ENCODE measurements at regions not wholly inside any gene's neighbourhood (a gene's known extent, or its start where the extent isn't known, plus 50 kb on each side); places are given as distances from the start of the nearest gene placed in this dataset.

DNA sequence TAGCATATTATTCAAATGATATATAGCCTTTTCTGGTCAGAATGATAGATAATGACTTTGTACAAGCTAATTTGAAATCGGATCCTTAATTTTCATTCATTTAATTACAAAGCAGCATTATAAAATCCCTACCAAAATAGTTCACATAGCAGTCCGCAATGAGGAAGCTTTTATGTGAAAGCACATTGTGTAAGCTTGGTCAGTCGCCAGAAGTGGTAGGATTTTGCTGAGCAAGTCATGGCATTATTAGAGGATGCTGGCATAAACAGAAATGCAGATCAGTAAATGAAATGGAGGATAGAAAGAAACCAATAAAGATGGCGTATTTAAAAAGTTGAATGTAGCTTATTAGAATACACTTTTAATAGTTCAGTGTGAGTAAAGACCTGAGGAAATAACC is 93.2 kb upstream of the DIAPH2 start:
- TF ChIP-seq, protein P1, sequence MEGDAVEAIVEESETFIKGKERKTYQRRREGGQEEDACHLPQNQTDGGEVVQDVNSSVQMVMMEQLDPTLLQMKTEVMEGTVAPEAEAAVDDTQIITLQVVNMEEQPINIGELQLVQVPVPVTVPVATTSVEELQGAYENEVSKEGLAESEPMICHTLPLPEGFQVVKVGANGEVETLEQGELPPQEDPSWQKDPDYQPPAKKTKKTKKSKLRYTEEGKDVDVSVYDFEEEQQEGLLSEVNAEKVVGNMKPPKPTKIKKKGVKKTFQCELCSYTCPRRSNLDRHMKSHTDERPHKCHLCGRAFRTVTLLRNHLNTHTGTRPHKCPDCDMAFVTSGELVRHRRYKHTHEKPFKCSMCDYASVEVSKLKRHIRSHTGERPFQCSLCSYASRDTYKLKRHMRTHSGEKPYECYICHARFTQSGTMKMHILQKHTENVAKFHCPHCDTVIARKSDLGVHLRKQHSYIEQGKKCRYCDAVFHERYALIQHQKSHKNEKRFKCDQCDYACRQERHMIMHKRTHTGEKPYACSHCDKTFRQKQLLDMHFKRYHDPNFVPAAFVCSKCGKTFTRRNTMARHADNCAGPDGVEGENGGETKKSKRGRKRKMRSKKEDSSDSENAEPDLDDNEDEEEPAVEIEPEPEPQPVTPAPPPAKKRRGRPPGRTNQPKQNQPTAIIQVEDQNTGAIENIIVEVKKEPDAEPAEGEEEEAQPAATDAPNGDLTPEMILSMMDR (IDR thresholded peaks at IDR 0.05): no peak
- TF ChIP-seq POLR2A (IDR thresholded peaks at IDR 0.05): no peak
- no peak for TF ChIP-seq EP300 (IDR thresholded peaks at IDR 0.05)
- TF ChIP-seq POLR2AphosphoS5 (IDR thresholded peaks at IDR 0.05): no peak
